Mesothelial cell of epicardium (in vitro differentiated cells): ENCODE measurements at regions not wholly inside any gene's neighbourhood (a gene's known extent, or its start where the extent isn't known, plus 50 kb on each side); places are given as distances from the start of the nearest gene placed in this dataset.

Experiments
- DNase-seq, 2 experiments: peaks; one replicate each; pipeline ENCODE4 v3.0.0; 2021; ENCODE audit warnings: low spot score in 2 of 2; ENCODE audit not compliant: unreplicated experiment in 2 of 2
- H3K27ac Mint-ChIP-seq: 2 replicates; pipeline ENCODE4 v1.8.0; 2021; ENCODE audit warnings: mixed read lengths
- H3K27me3 Mint-ChIP-seq: 2 replicates; pipeline ENCODE4 v1.8.0; 2021; ENCODE audit warnings: low read depth, mixed read lengths
- H3K36me3 Mint-ChIP-seq: 2 replicates; pipeline ENCODE4 v1.8.0; 2021; ENCODE audit warnings: mixed read lengths
- H3K4me1 Mint-ChIP-seq: 2 replicates; pipeline ENCODE4 v1.8.0; 2021; ENCODE audit warnings: mixed read lengths
- H3K4me3 Mint-ChIP-seq: 2 replicates; pipeline ENCODE4 v1.8.0; 2021; ENCODE audit warnings: mild to moderate bottlenecking, moderate library complexity, mixed read lengths
- H3K9me3 Mint-ChIP-seq: 2 replicates; pipeline ENCODE4 v1.8.0; 2021; ENCODE audit warnings: mixed read lengths
- CTCF ChIP-seq: fragments of 200-600 bp; sonication (generic); IDR thresholded peaks from one replicate; pipeline ENCODE4 v1.5.0; 2021; ENCODE audit warnings: antibody characterized with exemption; ENCODE audit not compliant: unreplicated experiment

GRCh38 chr13:63112799-63113395 is 1697.2 kb upstream of the PCDH20 start:
- H3K27me3 Mint-ChIP-seq, result no peaks in the 10 kb centered on the region
- peaks cover 9% of the 10 kb centered on the region for H3K9me3 Mint-ChIP-seq
- no peak overlapping the region for H3K27ac Mint-ChIP-seq
- no peak overlapping the region for H3K4me3 Mint-ChIP-seq
- H3K36me3 Mint-ChIP-seq, result peaks cover 3% of the 10 kb centered on the region
- H3K4me1 Mint-ChIP-seq, result peaks cover 8% of the 10 kb centered on the region
- TF ChIP-seq CTCF, result no peak
- no peak for DNase-seq

- no peak for DNase-seq
- H3K4me3 Mint-ChIP-seq, result no peak overlapping the region
- H3K9me3 Mint-ChIP-seq, result peaks cover 9% of the 10 kb centered on the region
- peaks cover 3% of the 10 kb centered on the region for H3K36me3 Mint-ChIP-seq
- peaks cover 22% of the 10 kb centered on the region for H3K4me1 Mint-ChIP-seq
- H3K27ac Mint-ChIP-seq, result peak overlapping the region; percentile 72
- no peak for TF ChIP-seq CTCF
- no peaks in the 10 kb centered on the region for H3K27me3 Mint-ChIP-seq
These were observed 1694.8 kb upstream of the PCDH20 start for GRCh38 chr13:63110466-63110865.

GRCh38 chr13:63107179-63107943 is 1691.7 kb upstream of the PCDH20 start:
- DNase-seq, result no peak
- H3K36me3 Mint-ChIP-seq, result no peaks in the 10 kb centered on the region
- TF ChIP-seq CTCF, result no peak
- H3K9me3 Mint-ChIP-seq, result peaks cover 4% of the 10 kb centered on the region
- no peaks in the 10 kb centered on the region for H3K27me3 Mint-ChIP-seq
- H3K4me1 Mint-ChIP-seq, result peaks cover 23% of the 10 kb centered on the region
- no peak overlapping the region for H3K4me3 Mint-ChIP-seq
- peak overlapping the region; percentile 36 for H3K27ac Mint-ChIP-seq

GRCh38 chr13:63094717-63095116 is 1679.1 kb upstream of the PCDH20 start:
- peaks cover 12% of the 10 kb centered on the region for H3K4me1 Mint-ChIP-seq
- H3K27ac Mint-ChIP-seq, result no peak overlapping the region
- no peaks in the 10 kb centered on the region for H3K27me3 Mint-ChIP-seq
- peaks cover 1% of the 10 kb centered on the region for H3K36me3 Mint-ChIP-seq
- TF ChIP-seq CTCF, result no peak
- no peak for DNase-seq
- peaks cover 5% of the 10 kb centered on the region for H3K9me3 Mint-ChIP-seq
- no peak overlapping the region for H3K4me3 Mint-ChIP-seq

- H3K27me3 Mint-ChIP-seq, result no peaks in the 10 kb centered on the region
- no peak for DNase-seq
- H3K4me1 Mint-ChIP-seq, result peaks cover 12% of the 10 kb centered on the region
- TF ChIP-seq CTCF, result no peak
- H3K36me3 Mint-ChIP-seq, result no peaks in the 10 kb centered on the region
- no peaks in the 10 kb centered on the region for H3K9me3 Mint-ChIP-seq
- no peak overlapping the region for H3K4me3 Mint-ChIP-seq
- no peak overlapping the region for H3K27ac Mint-ChIP-seq
These were observed 1678.3 kb upstream of the PCDH20 start for GRCh38 chr13:63093907-63094469.
